ENCODE measurements at regions not wholly inside any gene's neighbourhood (a gene's known extent, or its start where the extent isn't known, plus 50 kb on each side); places are given as distances from the start of the nearest gene placed in this dataset.

DNA sequence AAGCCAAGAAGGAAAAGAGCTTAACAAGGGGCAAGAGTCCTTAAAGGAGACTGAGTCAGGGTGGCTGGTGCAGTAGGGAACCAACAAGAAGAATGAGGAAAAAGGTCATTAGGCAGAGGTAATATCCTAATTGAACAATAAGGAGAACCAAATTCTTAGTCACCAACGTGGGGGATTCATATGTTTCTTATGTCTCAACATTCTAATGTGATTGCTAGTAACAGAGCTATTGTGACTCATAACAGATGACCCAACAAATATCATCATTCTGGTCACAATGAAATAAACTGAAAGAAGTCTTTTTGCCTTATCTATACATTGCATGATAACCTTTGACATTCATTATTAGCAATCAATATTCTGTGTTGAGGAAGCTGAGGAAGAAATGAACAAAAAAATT, 101.6 kb downstream of the RAP2A start:
- TF ChIP-seq, protein P1, sequence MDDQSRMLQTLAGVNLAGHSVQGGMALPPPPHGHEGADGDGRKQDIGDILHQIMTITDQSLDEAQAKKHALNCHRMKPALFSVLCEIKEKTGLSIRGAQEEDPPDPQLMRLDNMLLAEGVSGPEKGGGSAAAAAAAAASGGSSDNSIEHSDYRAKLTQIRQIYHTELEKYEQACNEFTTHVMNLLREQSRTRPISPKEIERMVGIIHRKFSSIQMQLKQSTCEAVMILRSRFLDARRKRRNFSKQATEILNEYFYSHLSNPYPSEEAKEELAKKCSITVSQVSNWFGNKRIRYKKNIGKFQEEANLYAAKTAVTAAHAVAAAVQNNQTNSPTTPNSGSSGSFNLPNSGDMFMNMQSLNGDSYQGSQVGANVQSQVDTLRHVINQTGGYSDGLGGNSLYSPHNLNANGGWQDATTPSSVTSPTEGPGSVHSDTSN (IDR thresholded peaks at IDR 0.05) = no peak
- TF ChIP-seq, protein P2, sequence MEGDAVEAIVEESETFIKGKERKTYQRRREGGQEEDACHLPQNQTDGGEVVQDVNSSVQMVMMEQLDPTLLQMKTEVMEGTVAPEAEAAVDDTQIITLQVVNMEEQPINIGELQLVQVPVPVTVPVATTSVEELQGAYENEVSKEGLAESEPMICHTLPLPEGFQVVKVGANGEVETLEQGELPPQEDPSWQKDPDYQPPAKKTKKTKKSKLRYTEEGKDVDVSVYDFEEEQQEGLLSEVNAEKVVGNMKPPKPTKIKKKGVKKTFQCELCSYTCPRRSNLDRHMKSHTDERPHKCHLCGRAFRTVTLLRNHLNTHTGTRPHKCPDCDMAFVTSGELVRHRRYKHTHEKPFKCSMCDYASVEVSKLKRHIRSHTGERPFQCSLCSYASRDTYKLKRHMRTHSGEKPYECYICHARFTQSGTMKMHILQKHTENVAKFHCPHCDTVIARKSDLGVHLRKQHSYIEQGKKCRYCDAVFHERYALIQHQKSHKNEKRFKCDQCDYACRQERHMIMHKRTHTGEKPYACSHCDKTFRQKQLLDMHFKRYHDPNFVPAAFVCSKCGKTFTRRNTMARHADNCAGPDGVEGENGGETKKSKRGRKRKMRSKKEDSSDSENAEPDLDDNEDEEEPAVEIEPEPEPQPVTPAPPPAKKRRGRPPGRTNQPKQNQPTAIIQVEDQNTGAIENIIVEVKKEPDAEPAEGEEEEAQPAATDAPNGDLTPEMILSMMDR (IDR thresholded peaks at IDR 0.05) = no peak
- TF ChIP-seq TEAD4 (IDR thresholded peaks at IDR 0.05; ENCODE audit: borderline replicate concordance, insufficient read depth) (no peak), JUND (IDR thresholded peaks at IDR 0.05) (no peak), RAD21 (IDR thresholded peaks at IDR 0.05; ENCODE audit: low read length) (no peak), RCOR1 (IDR thresholded peaks at IDR 0.05; ENCODE audit: low read length) (no peak), EZH2phosphoT487 (IDR thresholded peaks at IDR 0.05; ENCODE audit: borderline replicate concordance, low read depth) (no peak), TCF12 (IDR thresholded peaks at IDR 0.05) (no peak), EP300 (IDR thresholded peaks at IDR 0.05; ENCODE audit: borderline replicate concordance in 1 of 2, low read depth in 1 of 2, low read length in 1 of 2) (no peak), MXI1 (IDR thresholded peaks at IDR 0.05; ENCODE audit: low read depth, low read length) (no peak)
- TF ChIP-seq, protein P3, sequence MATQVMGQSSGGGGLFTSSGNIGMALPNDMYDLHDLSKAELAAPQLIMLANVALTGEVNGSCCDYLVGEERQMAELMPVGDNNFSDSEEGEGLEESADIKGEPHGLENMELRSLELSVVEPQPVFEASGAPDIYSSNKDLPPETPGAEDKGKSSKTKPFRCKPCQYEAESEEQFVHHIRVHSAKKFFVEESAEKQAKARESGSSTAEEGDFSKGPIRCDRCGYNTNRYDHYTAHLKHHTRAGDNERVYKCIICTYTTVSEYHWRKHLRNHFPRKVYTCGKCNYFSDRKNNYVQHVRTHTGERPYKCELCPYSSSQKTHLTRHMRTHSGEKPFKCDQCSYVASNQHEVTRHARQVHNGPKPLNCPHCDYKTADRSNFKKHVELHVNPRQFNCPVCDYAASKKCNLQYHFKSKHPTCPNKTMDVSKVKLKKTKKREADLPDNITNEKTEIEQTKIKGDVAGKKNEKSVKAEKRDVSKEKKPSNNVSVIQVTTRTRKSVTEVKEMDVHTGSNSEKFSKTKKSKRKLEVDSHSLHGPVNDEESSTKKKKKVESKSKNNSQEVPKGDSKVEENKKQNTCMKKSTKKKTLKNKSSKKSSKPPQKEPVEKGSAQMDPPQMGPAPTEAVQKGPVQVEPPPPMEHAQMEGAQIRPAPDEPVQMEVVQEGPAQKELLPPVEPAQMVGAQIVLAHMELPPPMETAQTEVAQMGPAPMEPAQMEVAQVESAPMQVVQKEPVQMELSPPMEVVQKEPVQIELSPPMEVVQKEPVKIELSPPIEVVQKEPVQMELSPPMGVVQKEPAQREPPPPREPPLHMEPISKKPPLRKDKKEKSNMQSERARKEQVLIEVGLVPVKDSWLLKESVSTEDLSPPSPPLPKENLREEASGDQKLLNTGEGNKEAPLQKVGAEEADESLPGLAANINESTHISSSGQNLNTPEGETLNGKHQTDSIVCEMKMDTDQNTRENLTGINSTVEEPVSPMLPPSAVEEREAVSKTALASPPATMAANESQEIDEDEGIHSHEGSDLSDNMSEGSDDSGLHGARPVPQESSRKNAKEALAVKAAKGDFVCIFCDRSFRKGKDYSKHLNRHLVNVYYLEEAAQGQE (IDR thresholded peaks at IDR 0.05; ENCODE audit: low read depth, low read length) = no peak
- TF ChIP-seq, protein P4, sequence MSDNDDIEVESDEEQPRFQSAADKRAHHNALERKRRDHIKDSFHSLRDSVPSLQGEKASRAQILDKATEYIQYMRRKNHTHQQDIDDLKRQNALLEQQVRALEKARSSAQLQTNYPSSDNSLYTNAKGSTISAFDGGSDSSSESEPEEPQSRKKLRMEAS (IDR thresholded peaks at IDR 0.05; ENCODE audit: low read depth) = no peak
